PC-3 (cell line): ENCODE measurements at regions not wholly inside any gene's neighbourhood (a gene's known extent, or its start where the extent isn't known, plus 50 kb on each side); places are given as distances from the start of the nearest gene placed in this dataset.

ENCODE experiments used
- EZH2 ChIP-seq: fragments of 300-600 bp; sonication (generic); IDR thresholded peaks from one replicate; pipeline ENCODE4 v1.6.1; 2017; ENCODE audit warnings: antibody characterized with exemption, mild to moderate bottlenecking, low read length; ENCODE audit not compliant: unreplicated experiment
- EZH2phosphoT487 ChIP-seq: fragments of 300-600 bp; sonication (generic); IDR thresholded peaks from 2 replicates; pipeline ENCODE4 v1.6.1; 2018; ENCODE audit warnings: mild to moderate bottlenecking, antibody characterized with exemption, low read length, borderline replicate concordance
- TF ChIP-seq, protein P1 (sequence below): fragments of 300-600 bp; sonication (generic); conservative IDR thresholded peaks from 2 replicates; pipeline ENCODE4 v1.5.1; 2017; ENCODE audit warnings: antibody characterized with exemption, low read depth, mild to moderate bottlenecking, low read length

DNA sequence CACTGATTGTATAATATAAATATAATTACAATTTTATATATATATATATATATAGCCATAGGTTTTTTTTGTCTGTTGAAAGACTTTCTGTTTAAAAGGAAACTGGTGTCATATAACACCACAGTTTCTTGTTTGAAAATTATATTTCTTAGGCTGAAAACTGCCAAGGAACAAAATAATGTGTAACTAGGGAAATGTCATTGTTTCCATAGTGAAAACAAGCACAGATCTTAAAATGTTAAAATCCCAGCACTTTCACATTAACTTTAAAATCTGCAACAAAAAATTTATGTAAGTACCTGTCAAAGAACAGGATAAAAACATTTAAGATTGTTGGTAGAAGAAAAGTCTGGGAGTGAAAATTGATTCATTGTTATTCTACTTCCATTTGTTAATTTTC lies 104.2 kb downstream of the ATP6V1G3 start:
- TF ChIP-seq, protein P1, sequence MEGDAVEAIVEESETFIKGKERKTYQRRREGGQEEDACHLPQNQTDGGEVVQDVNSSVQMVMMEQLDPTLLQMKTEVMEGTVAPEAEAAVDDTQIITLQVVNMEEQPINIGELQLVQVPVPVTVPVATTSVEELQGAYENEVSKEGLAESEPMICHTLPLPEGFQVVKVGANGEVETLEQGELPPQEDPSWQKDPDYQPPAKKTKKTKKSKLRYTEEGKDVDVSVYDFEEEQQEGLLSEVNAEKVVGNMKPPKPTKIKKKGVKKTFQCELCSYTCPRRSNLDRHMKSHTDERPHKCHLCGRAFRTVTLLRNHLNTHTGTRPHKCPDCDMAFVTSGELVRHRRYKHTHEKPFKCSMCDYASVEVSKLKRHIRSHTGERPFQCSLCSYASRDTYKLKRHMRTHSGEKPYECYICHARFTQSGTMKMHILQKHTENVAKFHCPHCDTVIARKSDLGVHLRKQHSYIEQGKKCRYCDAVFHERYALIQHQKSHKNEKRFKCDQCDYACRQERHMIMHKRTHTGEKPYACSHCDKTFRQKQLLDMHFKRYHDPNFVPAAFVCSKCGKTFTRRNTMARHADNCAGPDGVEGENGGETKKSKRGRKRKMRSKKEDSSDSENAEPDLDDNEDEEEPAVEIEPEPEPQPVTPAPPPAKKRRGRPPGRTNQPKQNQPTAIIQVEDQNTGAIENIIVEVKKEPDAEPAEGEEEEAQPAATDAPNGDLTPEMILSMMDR: no peak
- TF ChIP-seq EZH2 (no peak), EZH2phosphoT487 (no peak)
